HCT116 (cell line): ENCODE measurements at regions not wholly inside any gene's neighbourhood (a gene's known extent, or its start where the extent isn't known, plus 50 kb on each side); places are given as distances from the start of the nearest gene placed in this dataset.

Experiments
- ATAC-seq: fragments of 200-7000 bp; cut with Tn5 transposase; 2 replicates; pipeline ENCODE4 v1.9.1; 2020; ENCODE audit warnings: mild to moderate bottlenecking, moderate library complexity
- BruUV-seq: library from RNA; stranded (reverse); fragments of 400-500 nt; replicated peaks from 2 replicates; lab custom pipeline; 2021; lab: Mats Ljungman, UMichigan
- CTCF ChIA-PET: fragments of 300-600 bp; sonication (Branson Sonifier 250); formaldehyde crosslinking; loops from one replicate; lab custom pipeline; 2021; ENCODE audit warnings: antibody characterized with exemption; lab: Charles Lee
- POLR2A ChIA-PET: fragments of 300-600, 350-600 bp; sonication (Branson Sonifier 250); formaldehyde crosslinking; loops from one replicate; lab custom pipeline; 2021; ENCODE audit warnings: antibody characterized with exemption; lab: Charles Lee
- RAD21 ChIA-PET, 2 experiments: fragments of 300-600 bp; sonication (Branson Sonifier 250); formaldehyde crosslinking; loops; one replicate each; lab custom pipeline; 2023; ENCODE audit warnings: low total read pairs in 2 of 2; ENCODE audit not compliant: uncharacterized antibody in 2 of 2, unreplicated experiment in 2 of 2, low non-redundant PET in 1 of 2; lab: Charles Lee
- DNase-seq: peaks from one replicate; pipeline ENCODE4 v3.0.0-alpha.2; 2010; ENCODE audit warnings: low read depth, low spot score
- H2AFZ ChIP-seq: fragments of 200-600 bp; shearing (Covaris generic), sonication (generic); 2 replicates; pipeline ENCODE4 v1.6.1; 2017; ENCODE audit warnings: low read depth, mixed run types, mixed read lengths, antibody characterized with exemption, low read length; ENCODE audit not compliant: poor library complexity, severe bottlenecking
- H3K27ac ChIP-seq: 2 replicates; pipeline ENCODE4 v1.5.1; 2012; ENCODE audit warnings: low read depth, low read length
- H3K27me3 ChIP-seq: fragments of 200-600 bp; sonication (generic); 2 replicates; pipeline ENCODE4 v1.6.1; 2016; ENCODE audit warnings: mixed run types, low read length, mixed read lengths; ENCODE audit not compliant: insufficient read depth
- H3K36me3 ChIP-seq, 2 experiments: fragments of 200-500 bp in 1 of 2; fragments of 200-600 bp in 1 of 2; sonication (Bioruptor generic) in 1 of 2; sonication (generic) in 1 of 2; 2 replicates each; pipeline versions ENCODE4 v1.5.1 to v1.6.1; 2014 to 2016; ENCODE audit warnings: low read length in 2 of 2, inconsistent platforms in 1 of 2, mixed read lengths in 1 of 2, mixed run types in 1 of 2; ENCODE audit not compliant: insufficient read depth in 2 of 2, control insufficient read depth in 1 of 2
- H3K4me1 ChIP-seq, 2 experiments: fragments of 200-600 bp in 1 of 2; sonication (generic) in 1 of 2; 2 replicates each; pipeline versions ENCODE4 v1.5.1 to v1.6.1; 2012 to 2017; ENCODE audit warnings: low read length in 2 of 2, inconsistent platforms in 1 of 2, mild to moderate bottlenecking in 1 of 2, mixed read lengths in 1 of 2, mixed run types in 1 of 2, moderate library complexity in 1 of 2; ENCODE audit not compliant: insufficient read depth in 2 of 2, control insufficient read depth in 1 of 2
- H3K4me2 ChIP-seq: fragments of 200-600 bp; sonication (generic); 2 replicates; pipeline ENCODE4 v1.6.1; 2017; ENCODE audit warnings: mixed run types, low read length, mixed read lengths
- H3K4me3 ChIP-seq, 2 experiments: fragments of 200-600 bp in 1 of 2; sonication (generic) in 1 of 2; replicated peaks in 1 of 2; 2 replicates each; pipeline ENCODE4 v1.5.1; 2011 to 2016; ENCODE audit warnings: low read length in 2 of 2, control low read depth in 1 of 2, low read depth in 1 of 2, mild to moderate bottlenecking in 1 of 2, mixed read lengths in 1 of 2, mixed run types in 1 of 2
- H3K79me2 ChIP-seq: fragments of 200-600 bp; sonication (generic); 2 replicates; pipeline ENCODE4 v1.6.1; 2017; ENCODE audit warnings: mild to moderate bottlenecking, mixed run types, low read length, moderate library complexity, mixed read lengths; ENCODE audit not compliant: insufficient read depth
- H3K9ac ChIP-seq: fragments of 200-600 bp; sonication (generic); 2 replicates; pipeline ENCODE4 v1.6.1; 2016; ENCODE audit warnings: low read length, mixed read lengths
- H3K9me2 ChIP-seq: fragments of 200-600 bp; sonication (generic), shearing (Covaris generic); 2 replicates; pipeline ENCODE4 v1.6.1; 2017; ENCODE audit warnings: mixed run types, mild to moderate bottlenecking, moderate library complexity; ENCODE audit not compliant: insufficient read depth
- H3K9me3 ChIP-seq, 2 experiments: fragments of 200-500 bp in 1 of 2; fragments of 200-600 bp in 1 of 2; sonication (Bioruptor generic) in 1 of 2; sonication (generic) in 1 of 2; 2 replicates each; pipeline ENCODE4 v1.6.1; 2014 to 2017; ENCODE audit warnings: low read length in 2 of 2, mixed read lengths in 2 of 2, inconsistent platforms in 1 of 2, low read depth in 1 of 2, mild to moderate bottlenecking in 1 of 2, mixed run types in 1 of 2, moderate library complexity in 1 of 2; ENCODE audit not compliant: control insufficient read depth in 1 of 2, insufficient read depth in 1 of 2
- H4K20me1 ChIP-seq: fragments of 200-600 bp; sonication (generic), shearing (Covaris generic); 2 replicates; pipeline ENCODE4 v1.6.1; 2017; ENCODE audit warnings: mixed run types, mild to moderate bottlenecking, moderate library complexity; ENCODE audit not compliant: insufficient read depth
- CBX3 ChIP-seq: IDR thresholded peaks from 2 replicates; pipeline ENCODE4 v1.6.1; 2012; ENCODE audit warnings: low read depth
- ELF1 ChIP-seq: IDR thresholded peaks from 2 replicates; pipeline ENCODE4 v1.6.1; 2012; ENCODE audit warnings: low read depth, borderline replicate concordance
- EZH2 ChIP-seq: fragments of 200-600 bp; sonication (generic); IDR thresholded peaks from 2 replicates; pipeline ENCODE4 v1.6.1; 2017; ENCODE audit warnings: antibody characterized with exemption, mixed run types
- FOSL1 ChIP-seq: IDR thresholded peaks from 2 replicates; pipeline ENCODE4 v1.6.1; 2012; ENCODE audit warnings: low read depth
- POLR2A ChIP-seq: IDR thresholded peaks from 2 replicates; pipeline ENCODE4 v1.7.0; 2011; ENCODE audit warnings: borderline replicate concordance; ENCODE audit not compliant: insufficient read depth, insufficient read length; ENCODE audit errors: extremely low read depth
- RAD21 ChIP-seq: IDR thresholded peaks from 2 replicates; pipeline ENCODE4 v1.6.1; 2012; ENCODE audit warnings: low read depth, mild to moderate bottlenecking
- YY1 ChIP-seq: IDR thresholded peaks from 2 replicates; pipeline ENCODE4 v1.6.1; 2011; ENCODE audit warnings: low read length, low read depth, moderate library complexity, mild to moderate bottlenecking; ENCODE audit not compliant: insufficient replicate concordance; ENCODE audit errors: extremely low read depth
- ZFX ChIP-seq: fragments of 450-650 bp; IDR thresholded peaks from 2 replicates; pipeline ENCODE4 v1.6.1; 2017
- ZNF274 ChIP-seq: fragments of 200-500 bp; sonication (Bioruptor generic); IDR thresholded peaks from 2 replicates; pipeline ENCODE4 v1.6.1; 2014; ENCODE audit warnings: mild to moderate bottlenecking, low read depth, low read length, inconsistent platforms
- intact Hi-C: fragments of 100-400 bp; cut with micrococcal nuclease; formaldehyde crosslinking; loops from 2 replicates; pipeline ENCODE4 v1.10.0; 2022
- TF ChIP-seq, protein P1 (sequence below): IDR thresholded peaks from 2 replicates; pipeline ENCODE4 v1.6.1; 2012
- TF ChIP-seq, protein P2 (sequence below): IDR thresholded peaks from 2 replicates; pipeline ENCODE4 v1.6.1; 2012; ENCODE audit warnings: low read depth

DNA sequence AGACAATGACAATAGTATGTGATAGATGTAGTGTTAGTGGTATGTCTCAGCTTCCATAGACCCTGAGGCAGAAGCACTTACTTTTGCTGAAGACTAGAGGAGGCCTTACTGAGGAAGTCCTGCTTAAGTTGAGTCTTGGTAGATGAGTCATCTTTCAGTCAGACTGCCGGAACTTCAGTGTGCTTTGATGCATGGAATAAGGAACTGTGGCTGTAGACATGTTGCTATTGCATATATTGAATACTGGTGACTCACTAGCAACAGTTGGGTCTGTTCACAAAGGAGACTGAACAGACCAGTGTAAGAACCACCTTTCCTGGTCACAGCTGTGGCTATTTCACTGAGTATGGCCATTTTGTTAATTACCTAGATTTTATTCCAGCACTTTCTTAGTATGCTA is 1000.6 kb downstream of the OLFM4 start:
- ChIA-PET CTCF (no interaction called here), RAD21 (no interaction called here), POLR2A (no interaction called here)
- TF ChIP-seq YY1 (no peak), FOSL1 (no peak), EZH2 (no peak), ZNF274 (no peak), CBX3 (no peak), ELF1 (no peak), ZFX (no peak), RAD21 (no peak), POLR2A (no peak)
- TF ChIP-seq, protein P1, sequence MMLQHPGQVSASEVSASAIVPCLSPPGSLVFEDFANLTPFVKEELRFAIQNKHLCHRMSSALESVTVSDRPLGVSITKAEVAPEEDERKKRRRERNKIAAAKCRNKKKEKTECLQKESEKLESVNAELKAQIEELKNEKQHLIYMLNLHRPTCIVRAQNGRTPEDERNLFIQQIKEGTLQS = no peak
- TF ChIP-seq, protein P2, sequence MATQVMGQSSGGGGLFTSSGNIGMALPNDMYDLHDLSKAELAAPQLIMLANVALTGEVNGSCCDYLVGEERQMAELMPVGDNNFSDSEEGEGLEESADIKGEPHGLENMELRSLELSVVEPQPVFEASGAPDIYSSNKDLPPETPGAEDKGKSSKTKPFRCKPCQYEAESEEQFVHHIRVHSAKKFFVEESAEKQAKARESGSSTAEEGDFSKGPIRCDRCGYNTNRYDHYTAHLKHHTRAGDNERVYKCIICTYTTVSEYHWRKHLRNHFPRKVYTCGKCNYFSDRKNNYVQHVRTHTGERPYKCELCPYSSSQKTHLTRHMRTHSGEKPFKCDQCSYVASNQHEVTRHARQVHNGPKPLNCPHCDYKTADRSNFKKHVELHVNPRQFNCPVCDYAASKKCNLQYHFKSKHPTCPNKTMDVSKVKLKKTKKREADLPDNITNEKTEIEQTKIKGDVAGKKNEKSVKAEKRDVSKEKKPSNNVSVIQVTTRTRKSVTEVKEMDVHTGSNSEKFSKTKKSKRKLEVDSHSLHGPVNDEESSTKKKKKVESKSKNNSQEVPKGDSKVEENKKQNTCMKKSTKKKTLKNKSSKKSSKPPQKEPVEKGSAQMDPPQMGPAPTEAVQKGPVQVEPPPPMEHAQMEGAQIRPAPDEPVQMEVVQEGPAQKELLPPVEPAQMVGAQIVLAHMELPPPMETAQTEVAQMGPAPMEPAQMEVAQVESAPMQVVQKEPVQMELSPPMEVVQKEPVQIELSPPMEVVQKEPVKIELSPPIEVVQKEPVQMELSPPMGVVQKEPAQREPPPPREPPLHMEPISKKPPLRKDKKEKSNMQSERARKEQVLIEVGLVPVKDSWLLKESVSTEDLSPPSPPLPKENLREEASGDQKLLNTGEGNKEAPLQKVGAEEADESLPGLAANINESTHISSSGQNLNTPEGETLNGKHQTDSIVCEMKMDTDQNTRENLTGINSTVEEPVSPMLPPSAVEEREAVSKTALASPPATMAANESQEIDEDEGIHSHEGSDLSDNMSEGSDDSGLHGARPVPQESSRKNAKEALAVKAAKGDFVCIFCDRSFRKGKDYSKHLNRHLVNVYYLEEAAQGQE = no peak
- H3K9me2 ChIP-seq = no peaks in the 10 kb centered on the region
- H4K20me1 ChIP-seq = no peaks in the 10 kb centered on the region
- H3K27me3 ChIP-seq = no peaks in the 10 kb centered on the region
- H3K4me3 ChIP-seq = no peak overlapping the region
- H3K4me1 ChIP-seq = no peaks in the 10 kb centered on the region
- no peaks in the 10 kb centered on the region for H3K79me2 ChIP-seq
- no peak overlapping the region for H2AFZ ChIP-seq
- BruUV-seq = no TSS peak
- H3K27ac ChIP-seq = no peak overlapping the region
- no peak overlapping the region for H3K4me2 ChIP-seq
- DNase-seq = no peak
- ATAC-seq = no peak
- peaks cover 8 to 41% of the 10 kb centered on the region in 2 experiments; a peak in 2 of 4 replicates for H3K9me3 ChIP-seq
- H3K36me3 ChIP-seq = no peaks in the 10 kb centered on the region
- intact Hi-C loops = no loop called here
- no peak overlapping the region for H3K9ac ChIP-seq
